Colonic mucosa (tissue), 4 donors: ENCODE measurements at regions not wholly inside any gene's neighbourhood (a gene's known extent, or its start where the extent isn't known, plus 50 kb on each side); places are given as distances from the start of the nearest gene placed in this dataset.

Experiments
- DNase-seq: peaks from one replicate; pipeline ENCODE4 v3.0.0-alpha.2; 2020
- H3K27ac ChIP-seq: fragments of 200-600 bp; one replicate; pipeline ENCODE4 v1.8.0; 2021
- H3K27me3 ChIP-seq: fragments of 200-600 bp; one replicate; pipeline ENCODE4 v1.8.0; 2021
- H3K36me3 ChIP-seq: fragments of 200-600 bp; one replicate; pipeline ENCODE4 v1.8.0; 2021
- H3K4me1 ChIP-seq: fragments of 200-600 bp; one replicate; pipeline ENCODE4 v1.8.0; 2021; ENCODE audit warnings: mild to moderate bottlenecking
- H3K4me3 ChIP-seq: fragments of 200-600 bp; one replicate; pipeline ENCODE4 v1.8.0; 2021
- H3K9ac ChIP-seq, 2 donors: one replicate each; pipeline ENCODE4 v1.7.0; 2013; ENCODE audit warnings: control low read depth in 2 of 2, low read depth in 2 of 2, low read length in 2 of 2
- H3K9me3 ChIP-seq: fragments of 200-600 bp; one replicate; pipeline ENCODE4 v1.8.0; 2021
- CTCF ChIP-seq: fragments of 200-600 bp; IDR thresholded peaks from one replicate; pipeline ENCODE4 v1.8.0; 2022; ENCODE audit warnings: antibody characterized with exemption, mild to moderate bottlenecking
- intact Hi-C: fragments of 100-400 bp; cut with DNase I; formaldehyde crosslinking; loops from one replicate; pipeline ENCODE4 v1.14.1; 2022
- donor health status: healthy.
- donor health status: DM: no; HTN: no; CAD: no.
- donor health status: DM: no; HTN: no; CAD: no.

GRCh38 chr1:193427524-193427923, 241.1 kb upstream of the B3GALT2 start:
- DNase-seq = no peak
- no peak overlapping the region for H3K9ac ChIP-seq
- no peaks in the 10 kb centered on the region for H3K4me1 ChIP-seq
- intact Hi-C loops = loop anchor here (10.0 kb wide), 1 partner anchor 117 kb away; no protein-coding TSS in a partner anchor
- no peak for TF ChIP-seq CTCF
- H3K27me3 ChIP-seq = no peaks in the 10 kb centered on the region
- no peaks in the 10 kb centered on the region for H3K36me3 ChIP-seq
- no peaks in the 10 kb centered on the region for H3K9me3 ChIP-seq
- no peak overlapping the region for H3K4me3 ChIP-seq
- no peak overlapping the region for H3K27ac ChIP-seq

DNA sequence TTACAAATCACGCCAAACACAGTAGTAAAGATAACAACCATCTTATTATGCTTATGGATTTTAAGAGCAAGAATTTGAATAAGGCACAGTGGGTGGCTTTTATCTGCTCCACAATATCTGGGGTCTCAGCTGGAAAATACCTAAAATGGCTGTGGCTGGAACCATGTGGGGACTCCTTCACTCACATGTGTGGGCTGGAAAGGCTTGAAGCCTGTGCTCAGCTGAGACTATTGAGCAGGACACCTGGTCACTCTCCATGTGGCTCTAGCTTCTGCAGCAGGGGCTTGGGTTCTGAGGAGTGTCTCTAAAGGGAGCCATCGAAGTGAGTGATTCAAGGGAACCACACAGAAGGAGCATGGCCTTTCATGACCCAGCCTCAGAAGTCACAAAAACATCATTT, 239.6 kb upstream of the B3GALT2 start:
- no peak for DNase-seq
- Histone ChIP-seq H3K9ac (no peak overlapping the region), H3K36me3 (no peaks in the 10 kb centered on the region), H3K27ac (no peak overlapping the region), H3K27me3 (no peaks in the 10 kb centered on the region), H3K4me1 (no peaks in the 10 kb centered on the region), H3K4me3 (no peak overlapping the region), H3K9me3 (no peaks in the 10 kb centered on the region)
- no peak for TF ChIP-seq CTCF
- intact Hi-C loops = loop anchor here (10.0 kb wide), 1 partner anchor 119 kb away; no protein-coding TSS in a partner anchor

DNA sequence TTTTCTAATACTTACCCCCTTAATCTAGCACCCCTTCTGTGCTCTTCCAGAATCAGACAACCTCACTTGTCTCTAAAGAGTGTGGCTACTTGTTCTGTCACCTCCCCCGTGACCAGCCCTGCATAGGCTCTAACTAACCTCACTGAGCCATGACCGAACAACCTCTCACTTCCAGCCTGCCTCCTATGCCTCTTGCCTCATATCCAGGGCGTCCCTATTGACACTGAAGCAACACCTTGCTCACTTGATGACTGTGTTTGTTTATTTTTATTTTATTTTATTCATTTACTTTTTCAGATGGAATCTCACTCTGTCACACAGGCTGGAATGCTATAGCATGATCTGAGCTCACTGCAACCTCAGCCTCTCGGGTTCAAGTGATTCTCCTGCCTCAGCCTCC, 235.1 kb upstream of the B3GALT2 start:
- TF ChIP-seq CTCF = no peak

DNA sequence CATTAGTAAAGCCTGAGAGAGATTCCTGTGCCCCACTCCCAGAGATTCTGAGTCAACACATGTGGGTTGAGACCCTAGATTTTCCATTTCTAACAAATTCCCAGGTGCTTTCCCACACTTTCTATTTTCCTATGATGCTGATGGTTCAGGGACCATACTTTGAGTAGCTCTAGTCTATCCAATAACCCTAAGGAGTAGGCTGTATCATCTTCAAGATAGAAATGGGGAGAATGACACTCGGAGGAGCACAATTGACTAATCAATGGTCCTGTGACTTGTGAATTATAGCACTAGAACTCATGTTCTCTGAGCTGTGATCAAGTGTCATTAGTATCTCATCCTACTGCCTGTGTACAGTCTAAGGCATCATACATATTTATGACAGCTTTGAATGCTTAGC, 232.9 kb upstream of the B3GALT2 start:
- Histone ChIP-seq H3K27ac (no peak overlapping the region), H3K4me1 (no peaks in the 10 kb centered on the region), H3K9me3 (no peaks in the 10 kb centered on the region), H3K36me3 (no peaks in the 10 kb centered on the region), H3K27me3 (no peaks in the 10 kb centered on the region), H3K4me3 (no peak overlapping the region), H3K9ac (no peak overlapping the region)
- intact Hi-C loops = no loop called here
- DNase-seq = no peak
- no peak for TF ChIP-seq CTCF

More for the DNA sequence above, 235.1 kb upstream of the B3GALT2 start:
- Histone ChIP-seq H3K9me3 (no peaks in the 10 kb centered on the region), H3K4me1 (no peaks in the 10 kb centered on the region), H3K27ac (no peak overlapping the region), H3K4me3 (no peak overlapping the region), H3K36me3 (no peaks in the 10 kb centered on the region), H3K27me3 (no peaks in the 10 kb centered on the region), H3K9ac (no peak overlapping the region)
- intact Hi-C loops = loop anchor here (10.0 kb wide), 1 partner anchor 123 kb away; no protein-coding TSS in a partner anchor
- no peak for DNase-seq

GRCh38 chr1:193418745-193419058, 232.3 kb upstream of the B3GALT2 start:
- no peak for DNase-seq
- Histone ChIP-seq H3K36me3 (no peaks in the 10 kb centered on the region), H3K4me1 (no peaks in the 10 kb centered on the region), H3K9me3 (no peaks in the 10 kb centered on the region), H3K9ac (no peak overlapping the region), H3K27ac (no peak overlapping the region), H3K27me3 (no peaks in the 10 kb centered on the region), H3K4me3 (no peak overlapping the region)
- no peak for TF ChIP-seq CTCF
- intact Hi-C loops = no loop called here
